Gastrocnemius medialis (tissue), 4 donors: ENCODE measurements at regions not wholly inside any gene's neighbourhood (a gene's known extent, or its start where the extent isn't known, plus 50 kb on each side); places are given as distances from the start of the nearest gene placed in this dataset.

Experiments used
- ATAC-seq, 2 donors: fragments of 150-250 bp; one replicate each; pipeline ENCODE4 v1.9.1; 2016
- DNase-seq, 2 donors: peaks; one replicate each; pipeline ENCODE4 v3.0.0-alpha.2; 2019
- H3K27ac ChIP-seq, 4 donors: fragments of 200-600 bp; sonication (generic); 1 replicate in 1 of 4; 2 replicates in 3 of 4; pipeline ENCODE4 v1.5.1; 2016 to 2018; ENCODE audit warnings: mild to moderate bottlenecking in 2 of 4, moderate library complexity in 1 of 4
- H3K27me3 ChIP-seq, 3 donors: fragments of 200-600 bp; sonication (generic) in 2 of 3; 1 replicate in 1 of 3; 2 replicates in 2 of 3; pipeline versions ENCODE4 v1.5.1 to v1.6.0; 2016 to 2019; ENCODE audit warnings: mild to moderate bottlenecking in 1 of 3, moderate library complexity in 1 of 3
- H3K36me3 ChIP-seq, 2 donors: fragments of 200-600 bp; sonication (generic) in 1 of 2; one replicate each; pipeline ENCODE4 v1.5.1; 2017 to 2018
- H3K4me1 ChIP-seq, 2 donors: fragments of 200-600 bp; sonication (generic) in 1 of 2; one replicate each; pipeline ENCODE4 v1.5.1; 2016 to 2017; ENCODE audit warnings: mild to moderate bottlenecking in 2 of 2
- H3K4me3 ChIP-seq, 4 donors: fragments of 200-600 bp; sonication (generic) in 3 of 4; 1 replicate in 1 of 4; 2 replicates in 3 of 4; pipeline ENCODE4 v1.5.1; 2016 to 2019; ENCODE audit warnings: mild to moderate bottlenecking in 2 of 4
- H3K9me3 ChIP-seq, 3 donors: fragments of 200-600 bp; sonication (generic) in 2 of 3; 1 replicate in 1 of 3; 2 replicates in 2 of 3; pipeline ENCODE4 v1.5.1; 2016 to 2019
- POLR2A ChIP-seq, 2 donors: fragments of 450-650 bp; IDR thresholded peaks; one replicate each; pipeline ENCODE4 v1.6.1; 2017; ENCODE audit warnings: antibody characterized with exemption in 2 of 2, mild to moderate bottlenecking in 2 of 2, moderate library complexity in 2 of 2
- in situ Hi-C, 4 donors: fragments of 200-750 bp; cut with MboI; loops; one replicate each; pipeline versions ENCODE4 v1.15.0 to v1.8.0; 2017; ENCODE audit warnings: low sequenced_read_pairs in 4 of 4
- intact Hi-C: fragments of 100-400 bp; cut with DNase I; formaldehyde crosslinking; loops from one replicate; pipeline ENCODE4 v1.15.1; 2023; ENCODE audit warnings: low total_unique reads
- TF ChIP-seq, protein P1 (sequence below), 5 experiments: fragments of 450-650 bp in 3 of 5; fragments of 200-600 bp in 2 of 5; sonication (generic) in 2 of 5; IDR thresholded peaks in 4 of 5; conservative IDR thresholded peaks in 1 of 5; 1 replicate in 4 of 5; 2 replicates in 1 of 5; pipeline ENCODE4 v1.5.1; 2016 to 2019; ENCODE audit warnings: antibody characterized with exemption in 5 of 5, mild to moderate bottlenecking in 3 of 5, moderate library complexity in 3 of 5

DNA sequence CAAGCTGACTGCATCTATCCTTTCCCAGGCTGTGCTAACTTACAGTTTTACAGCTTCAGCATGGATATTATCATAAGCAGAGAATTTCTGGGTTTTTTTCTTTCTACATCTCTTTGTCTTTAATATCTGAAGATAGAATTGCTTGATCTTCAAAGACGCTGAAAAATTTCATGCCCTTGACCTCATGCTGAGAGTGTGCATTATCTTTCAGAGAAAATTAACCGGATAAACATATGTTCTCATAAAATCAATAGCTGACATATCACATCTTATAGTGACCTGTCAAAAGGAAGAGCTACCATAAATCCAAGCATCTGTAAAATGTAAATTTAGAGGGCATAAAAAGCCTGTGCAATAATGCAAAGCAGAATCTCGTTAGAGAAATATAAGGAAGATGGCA lies 1704.1 kb upstream of the FLRT2 start:
- Histone ChIP-seq H3K4me1 (peaks cover 0 to 5% of the 10 kb centered on the region in 2 donors), H3K27me3 (no peaks in the 10 kb centered on the region), H3K4me3 (no peak overlapping the region), H3K9me3 (no peaks in the 10 kb centered on the region), H3K36me3 (no peaks in the 10 kb centered on the region), H3K27ac (no peak overlapping the region)
- DNase-seq (no peak), ATAC-seq (no peak)
- no peak for TF ChIP-seq POLR2A (IDR thresholded peaks at IDR 0.05)
- TF ChIP-seq, protein P1, sequence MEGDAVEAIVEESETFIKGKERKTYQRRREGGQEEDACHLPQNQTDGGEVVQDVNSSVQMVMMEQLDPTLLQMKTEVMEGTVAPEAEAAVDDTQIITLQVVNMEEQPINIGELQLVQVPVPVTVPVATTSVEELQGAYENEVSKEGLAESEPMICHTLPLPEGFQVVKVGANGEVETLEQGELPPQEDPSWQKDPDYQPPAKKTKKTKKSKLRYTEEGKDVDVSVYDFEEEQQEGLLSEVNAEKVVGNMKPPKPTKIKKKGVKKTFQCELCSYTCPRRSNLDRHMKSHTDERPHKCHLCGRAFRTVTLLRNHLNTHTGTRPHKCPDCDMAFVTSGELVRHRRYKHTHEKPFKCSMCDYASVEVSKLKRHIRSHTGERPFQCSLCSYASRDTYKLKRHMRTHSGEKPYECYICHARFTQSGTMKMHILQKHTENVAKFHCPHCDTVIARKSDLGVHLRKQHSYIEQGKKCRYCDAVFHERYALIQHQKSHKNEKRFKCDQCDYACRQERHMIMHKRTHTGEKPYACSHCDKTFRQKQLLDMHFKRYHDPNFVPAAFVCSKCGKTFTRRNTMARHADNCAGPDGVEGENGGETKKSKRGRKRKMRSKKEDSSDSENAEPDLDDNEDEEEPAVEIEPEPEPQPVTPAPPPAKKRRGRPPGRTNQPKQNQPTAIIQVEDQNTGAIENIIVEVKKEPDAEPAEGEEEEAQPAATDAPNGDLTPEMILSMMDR (IDR thresholded peaks at IDR 0.05 in 4 of 5, conservative IDR thresholded peaks at IDR 0.05 in 1 of 5) = no peak
- in situ Hi-C loops (no loop called here), intact Hi-C loops (no loop called here)

DNA sequence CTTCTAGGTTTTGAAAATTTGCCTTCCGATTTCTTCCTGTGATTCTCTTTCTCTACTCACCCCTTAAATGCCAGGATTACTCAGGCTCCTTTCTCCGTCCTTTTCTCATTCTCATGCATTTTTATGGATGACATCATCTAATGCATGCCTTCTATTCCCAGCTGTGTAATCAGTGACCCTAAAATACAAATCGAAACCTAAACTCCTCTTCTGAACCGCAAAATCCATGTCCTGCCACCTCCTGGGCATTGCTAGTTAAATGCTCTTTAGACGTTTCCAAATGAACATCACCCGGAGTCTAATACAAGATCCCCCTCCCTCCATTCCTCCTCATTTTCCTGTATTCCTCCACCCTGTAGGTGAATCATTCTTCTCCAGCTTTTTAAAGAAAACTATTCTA lies 1703.1 kb upstream of the FLRT2 start:
- Histone ChIP-seq H3K27me3 (no peaks in the 10 kb centered on the region), H3K9me3 (no peaks in the 10 kb centered on the region), H3K27ac (no peak overlapping the region), H3K4me3 (peak overlapping the region in 3 of 4 donors; percentile 11 to 27 (median 24)), H3K36me3 (no peaks in the 10 kb centered on the region), H3K4me1 (peaks cover 0 to 5% of the 10 kb centered on the region in 2 donors)
- ATAC-seq (no peak), DNase-seq (no peak)
- TF ChIP-seq, protein P1 (IDR thresholded peaks at IDR 0.05 in 4 of 5, conservative IDR thresholded peaks at IDR 0.05 in 1 of 5) = no peak
- TF ChIP-seq POLR2A (IDR thresholded peaks at IDR 0.05) = no peak
- in situ Hi-C loops (no loop called here), intact Hi-C loops (no loop called here)

DNA sequence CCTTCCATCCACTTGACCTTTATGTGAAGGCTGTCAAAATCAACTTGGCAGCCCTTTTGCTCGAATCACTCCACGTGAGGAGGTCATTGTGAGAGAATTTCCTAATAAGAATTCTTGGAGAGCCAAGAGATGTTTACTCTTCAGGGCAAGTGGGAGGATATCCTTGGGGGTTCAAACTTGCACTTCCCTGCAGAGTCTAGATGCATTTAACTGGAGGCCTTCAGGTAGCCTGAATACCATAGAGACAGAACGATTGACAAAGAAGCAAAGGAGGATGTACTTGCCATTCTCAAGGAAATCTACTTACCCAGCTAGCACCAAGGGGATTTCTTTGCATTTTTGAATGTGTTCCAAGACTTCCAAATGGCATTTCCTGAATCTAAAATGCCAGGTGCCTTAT lies 1702.6 kb upstream of the FLRT2 start:
- intact Hi-C loops = no loop called here
- Histone ChIP-seq H3K27ac (no peak overlapping the region), H3K4me3 (no peak overlapping the region), H3K9me3 (no peaks in the 10 kb centered on the region), H3K27me3 (no peaks in the 10 kb centered on the region), H3K36me3 (no peaks in the 10 kb centered on the region), H3K4me1 (peaks cover 0 to 5% of the 10 kb centered on the region in 2 donors)
- in situ Hi-C loops = no loop called here
- no peak for ATAC-seq
- TF ChIP-seq POLR2A (IDR thresholded peaks at IDR 0.05) = no peak
- TF ChIP-seq, protein P1 (IDR thresholded peaks at IDR 0.05 in 4 of 5, conservative IDR thresholded peaks at IDR 0.05 in 1 of 5) = no peak
- no peak for DNase-seq

DNA sequence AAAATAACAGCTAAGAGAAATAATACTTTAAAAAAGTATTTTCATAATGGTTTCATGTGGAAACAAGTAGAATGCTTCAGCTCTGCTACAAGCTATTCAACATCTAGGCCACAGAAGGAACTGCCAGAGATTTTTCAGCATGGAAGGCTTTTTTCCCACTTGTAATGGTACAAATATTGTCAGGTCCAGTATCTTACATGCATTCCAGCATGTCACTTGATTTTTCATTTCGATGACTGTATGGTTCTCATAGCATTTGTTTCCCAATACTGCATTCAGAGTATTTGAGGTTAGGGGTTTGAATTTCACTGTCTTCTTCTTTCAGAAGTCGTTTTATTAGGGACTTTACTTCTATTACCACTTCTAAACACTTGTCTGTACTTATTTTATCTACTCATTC lies 1701.5 kb upstream of the FLRT2 start:
- Histone ChIP-seq H3K4me1 (peaks cover 0 to 5% of the 10 kb centered on the region in 2 donors), H3K27me3 (no peaks in the 10 kb centered on the region), H3K4me3 (no peak overlapping the region), H3K9me3 (no peaks in the 10 kb centered on the region), H3K36me3 (no peaks in the 10 kb centered on the region), H3K27ac (no peak overlapping the region)
- DNase-seq (no peak), ATAC-seq (no peak)
- in situ Hi-C loops (no loop called here), intact Hi-C loops (no loop called here)
- TF ChIP-seq, protein P1 (IDR thresholded peaks at IDR 0.05 in 4 of 5, conservative IDR thresholded peaks at IDR 0.05 in 1 of 5) = no peak
- TF ChIP-seq POLR2A (IDR thresholded peaks at IDR 0.05) = no peak

DNA sequence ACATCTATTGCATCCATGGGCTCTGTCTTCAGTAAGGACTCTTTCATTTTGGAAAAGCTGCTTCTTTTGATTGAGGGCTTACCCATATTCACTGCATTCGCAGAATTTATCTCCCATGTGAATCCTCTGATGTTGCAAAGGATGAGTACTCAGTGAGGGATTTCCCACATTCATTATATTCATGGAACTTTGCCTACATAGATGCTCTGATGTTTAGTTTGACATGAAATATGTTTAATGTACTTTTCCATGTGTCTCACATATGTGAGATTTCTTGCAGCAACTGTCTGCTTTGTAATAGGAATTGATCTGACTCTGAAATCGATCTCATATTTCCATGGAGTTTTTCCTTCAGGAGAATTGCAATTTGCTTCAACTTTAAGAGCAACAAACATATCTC lies 1699.6 kb upstream of the FLRT2 start:
- no peak overlapping the region for H3K4me3 ChIP-seq
- H3K4me1 ChIP-seq = peaks cover 0 to 5% of the 10 kb centered on the region in 2 donors
- TF ChIP-seq POLR2A (IDR thresholded peaks at IDR 0.05) = no peak
- TF ChIP-seq, protein P1 (IDR thresholded peaks at IDR 0.05 in 4 of 5, conservative IDR thresholded peaks at IDR 0.05 in 1 of 5) = no peak
- ATAC-seq = no peak
- intact Hi-C loops = no loop called here
- H3K36me3 ChIP-seq = no peaks in the 10 kb centered on the region
- no peak overlapping the region for H3K27ac ChIP-seq
- no peak for DNase-seq
- H3K27me3 ChIP-seq = no peaks in the 10 kb centered on the region
- in situ Hi-C loops = no loop called here
- H3K9me3 ChIP-seq = no peaks in the 10 kb centered on the region
